ENCODE measurements at regions not wholly inside any gene's neighbourhood (a gene's known extent, or its start where the extent isn't known, plus 50 kb on each side); places are given as distances from the start of the nearest gene placed in this dataset.
A peak's percentile ranks its signal among the peaks of the same experiment; 100 is the strongest.

DNA sequence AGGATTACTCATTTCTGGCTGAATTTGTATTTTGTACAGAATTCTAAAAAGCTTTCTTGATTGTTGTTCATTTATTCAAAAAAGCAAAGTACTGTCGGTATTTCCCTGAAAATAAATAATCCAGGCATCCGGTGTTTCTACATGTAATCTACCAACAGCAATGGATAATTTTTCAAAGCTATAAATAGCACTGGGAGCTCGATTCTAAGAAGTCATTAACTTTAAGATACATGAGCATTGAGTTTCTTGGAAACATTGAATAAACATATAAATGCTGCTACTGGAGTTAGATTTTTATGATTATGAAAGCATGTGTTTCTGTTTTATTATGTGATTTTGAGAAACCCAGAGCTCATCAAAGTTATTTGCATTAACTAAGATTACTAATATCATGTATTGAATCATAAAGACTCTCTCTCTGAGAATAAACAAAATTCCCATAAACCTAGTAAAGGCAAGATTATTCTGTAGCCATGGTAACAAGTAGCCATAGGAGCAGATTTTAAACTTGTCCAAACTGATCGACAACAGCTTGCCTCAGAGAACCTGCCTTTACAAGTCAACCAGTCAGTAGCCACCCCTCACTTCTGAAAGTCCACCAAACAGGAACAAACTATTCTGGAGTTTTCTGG is 197.0 kb downstream of the DRD1 start:
- no peak for DNase-seq (ENCODE audit: low spot score)

DNA sequence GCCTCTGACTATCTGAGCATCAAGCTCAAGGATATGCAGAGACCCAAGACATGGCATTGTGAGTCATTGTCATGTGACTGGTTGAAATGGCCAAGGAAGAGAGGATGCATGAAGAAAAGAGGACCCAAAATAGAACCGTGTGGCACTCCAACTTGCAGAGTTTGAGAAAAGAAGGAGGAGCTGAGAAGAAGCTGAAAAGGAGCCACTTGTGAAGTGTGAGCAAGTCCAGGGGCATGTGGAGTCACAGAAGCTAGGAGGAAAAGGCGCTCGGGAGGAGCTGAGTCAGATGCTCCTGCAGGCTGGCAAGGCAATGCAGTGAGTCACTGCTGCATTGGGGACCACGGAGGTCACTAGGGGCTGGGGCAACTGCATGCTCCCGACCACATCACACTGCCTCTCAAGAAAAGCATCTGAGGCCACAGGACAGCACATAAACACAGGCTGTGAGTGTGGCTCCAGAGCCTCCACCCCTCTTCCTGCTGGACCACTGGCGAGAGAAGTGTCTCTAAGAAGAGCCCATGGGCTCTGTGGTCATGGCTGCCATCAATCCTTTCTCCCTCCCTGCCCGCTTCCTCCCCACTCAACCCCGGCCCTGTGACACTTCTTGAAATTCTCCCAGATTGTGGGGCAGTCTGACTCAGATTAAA is 197.6 kb downstream of the DRD1 start:
- peak; percentile 97 for FAIRE-seq
- peak; percentile 99 for DNase-seq (ENCODE audit: low spot score)

More for the DNA sequence above, 197.0 kb downstream of the DRD1 start:
- FAIRE-seq, result no peak

- DNase-seq (ENCODE audit: low spot score) (no peak), FAIRE-seq (no peak)
Measured at GRCh38 chr5:175243441-175243840, 200.5 kb downstream of the DRD1 start.

- no peak for DNase-seq (ENCODE audit: low spot score)
Measured at GRCh38 chr5:175242207-175242606, 201.8 kb downstream of the DRD1 start.

DNA sequence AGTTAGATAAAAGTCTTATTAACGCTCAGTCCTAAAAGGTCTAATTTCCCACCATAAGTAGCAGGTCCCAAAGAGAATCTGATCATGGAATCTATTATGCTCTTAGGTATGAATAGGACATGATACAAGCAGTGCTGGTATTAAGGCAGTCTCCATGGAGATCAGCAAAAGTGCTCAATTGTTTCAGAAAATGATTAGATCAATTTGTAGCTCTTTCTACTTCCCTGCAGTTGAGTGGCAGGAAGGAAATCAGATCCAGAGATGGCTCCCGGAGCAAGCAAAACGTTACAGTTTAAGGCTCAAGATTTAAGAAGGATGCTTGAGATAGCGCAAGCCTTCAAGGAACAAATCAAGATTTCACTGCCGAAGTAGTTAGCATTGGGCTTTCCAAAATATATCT is 205.7 kb downstream of the DRD1 start:
- DNase-seq (ENCODE audit: low spot score) (no peak), FAIRE-seq (no peak)

More at GRCh38 chr5:175242207-175242606, 201.8 kb downstream of the DRD1 start:
- FAIRE-seq, result no peak

- no peak for FAIRE-seq
Measured at GRCh38 chr5:175236176-175236575, 207.8 kb downstream of the DRD1 start.

GRCh38 chr5:175235251-175235960 is 208.6 kb downstream of the DRD1 start:
- FAIRE-seq (no peak), DNase-seq (ENCODE audit: low spot score) (peak; percentile 24)

More at GRCh38 chr5:175236176-175236575, 207.8 kb downstream of the DRD1 start:
- DNase-seq (ENCODE audit: low spot score), result no peak

GRCh38 chr5:175230299-175230698 is 213.7 kb downstream of the DRD1 start:
- DNase-seq (ENCODE audit: low spot score), result peak; percentile 65

GRCh38 chr5:175226506-175226905 is 217.5 kb downstream of the DRD1 start:
- no peak for DNase-seq (ENCODE audit: low spot score)
- FAIRE-seq, result no peak

More at GRCh38 chr5:175230299-175230698, 213.7 kb downstream of the DRD1 start:
- FAIRE-seq, result peak; percentile 86

DNA sequence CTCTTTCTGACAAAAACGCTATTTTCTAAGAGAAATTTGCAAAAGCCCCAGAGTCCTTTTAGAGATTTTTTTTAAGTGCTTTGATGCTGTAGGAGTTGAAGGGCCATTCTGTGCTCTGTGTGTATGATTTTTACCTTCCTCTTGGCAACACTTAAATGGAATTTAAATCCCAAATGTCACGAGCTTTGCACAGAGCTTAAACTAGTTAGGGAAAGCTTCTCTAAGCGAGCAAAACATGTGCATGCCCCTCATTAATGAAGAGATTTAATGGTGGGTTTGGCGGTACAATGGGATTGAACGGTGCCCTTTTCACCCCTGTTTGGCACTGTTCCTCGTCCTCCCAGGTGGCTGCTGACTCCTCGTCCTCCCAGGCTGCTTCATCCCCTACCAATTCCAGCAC is 220.7 kb downstream of the DRD1 start:
- no peak for DNase-seq (ENCODE audit: low spot score)
- FAIRE-seq, result no peak

- no peak for DNase-seq (ENCODE audit: low spot score)
- no peak for FAIRE-seq
Measured at GRCh38 chr5:175222621-175223020, 221.4 kb downstream of the DRD1 start.

GRCh38 chr5:175220549-175220948 is 223.4 kb downstream of the DRD1 start:
- DNase-seq (ENCODE audit: low spot score) (no peak), FAIRE-seq (no peak)

DNA sequence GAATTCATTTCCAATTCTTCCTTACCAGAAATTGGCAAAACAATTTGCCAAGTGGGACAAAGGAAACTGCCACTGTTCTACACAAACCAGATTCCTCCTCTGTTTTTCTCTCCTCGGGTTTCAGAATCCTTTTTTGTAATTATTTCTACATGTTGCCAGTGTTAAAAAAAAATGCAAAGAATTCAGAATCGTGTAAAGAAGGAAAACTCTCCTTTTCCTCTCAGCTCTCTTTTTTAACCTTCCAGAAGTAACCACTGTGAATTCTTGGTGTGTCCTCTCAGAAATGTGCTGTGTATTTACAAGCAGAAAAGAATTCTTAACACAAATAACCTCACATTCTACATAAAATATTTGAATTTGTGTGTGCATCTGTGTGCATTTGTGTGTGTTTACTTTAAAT is 224.6 kb downstream of the DRD1 start:
- no peak for DNase-seq (ENCODE audit: low spot score)
- no peak for FAIRE-seq

DNA sequence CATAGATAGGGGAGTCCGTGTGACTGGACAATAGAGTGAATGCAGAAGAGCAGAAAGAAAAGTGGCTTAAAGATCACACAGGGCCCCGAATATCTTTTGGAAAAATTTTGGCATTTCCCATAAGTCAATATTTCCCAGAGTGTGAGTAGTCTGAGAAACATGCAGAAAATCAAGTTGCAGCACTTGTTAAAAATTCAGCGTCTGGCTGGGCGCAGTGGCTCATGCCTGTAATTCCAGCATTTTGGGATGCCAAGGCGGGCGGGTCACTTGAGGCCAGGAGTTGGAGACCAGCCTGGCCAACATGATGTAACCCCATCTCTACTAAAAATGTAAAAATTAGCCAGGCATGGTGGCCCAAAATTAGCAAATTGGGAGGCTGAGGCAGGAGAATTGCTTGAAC is 227.0 kb downstream of the DRD1 start:
- DNase-seq (ENCODE audit: low spot score) (no peak), FAIRE-seq (no peak)

DNA sequence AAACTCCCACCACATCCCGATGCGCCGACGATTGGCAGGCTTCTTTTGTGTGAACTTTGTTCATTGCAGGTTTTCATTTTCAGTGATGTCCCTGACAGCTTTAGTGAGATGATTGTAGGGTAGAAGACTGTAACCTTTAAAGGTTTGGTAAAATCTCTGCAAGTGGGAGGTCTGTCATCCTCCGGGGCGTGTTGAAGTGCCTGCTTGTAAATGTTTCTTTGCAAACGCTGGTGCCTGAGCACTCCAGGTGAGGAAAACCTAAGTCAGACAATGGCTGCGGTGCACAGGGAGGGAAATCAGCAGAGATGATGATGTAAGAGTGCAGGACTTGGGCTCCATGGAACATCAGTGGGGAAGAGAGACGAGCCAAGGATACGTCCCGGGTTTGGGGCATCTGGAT is 228.1 kb downstream of the DRD1 start:
- DNase-seq (ENCODE audit: low spot score), result no peak
- FAIRE-seq, result no peak

DNA sequence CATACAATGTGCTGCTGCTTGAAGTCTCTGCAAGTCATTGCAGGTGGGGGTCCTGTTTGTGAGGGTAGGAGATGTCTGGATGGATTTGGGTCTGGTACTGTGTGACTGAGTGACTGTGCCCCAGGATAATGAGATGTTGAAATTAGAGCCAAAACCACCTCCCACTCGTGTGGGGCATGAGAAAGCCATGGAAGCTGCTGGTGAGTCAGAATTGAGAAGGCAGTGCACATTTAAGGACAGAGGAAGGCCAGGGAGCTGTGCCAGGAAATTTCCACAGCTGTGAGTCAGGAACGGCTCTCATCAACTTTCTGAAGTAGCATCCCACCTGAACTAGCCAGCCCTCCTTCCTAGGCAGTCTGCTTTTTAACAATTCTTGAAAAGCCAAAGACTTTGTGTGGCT is 229.8 kb downstream of the DRD1 start:
- FAIRE-seq (peak; percentile 96), DNase-seq (ENCODE audit: low spot score) (peak; percentile 85)

DNA sequence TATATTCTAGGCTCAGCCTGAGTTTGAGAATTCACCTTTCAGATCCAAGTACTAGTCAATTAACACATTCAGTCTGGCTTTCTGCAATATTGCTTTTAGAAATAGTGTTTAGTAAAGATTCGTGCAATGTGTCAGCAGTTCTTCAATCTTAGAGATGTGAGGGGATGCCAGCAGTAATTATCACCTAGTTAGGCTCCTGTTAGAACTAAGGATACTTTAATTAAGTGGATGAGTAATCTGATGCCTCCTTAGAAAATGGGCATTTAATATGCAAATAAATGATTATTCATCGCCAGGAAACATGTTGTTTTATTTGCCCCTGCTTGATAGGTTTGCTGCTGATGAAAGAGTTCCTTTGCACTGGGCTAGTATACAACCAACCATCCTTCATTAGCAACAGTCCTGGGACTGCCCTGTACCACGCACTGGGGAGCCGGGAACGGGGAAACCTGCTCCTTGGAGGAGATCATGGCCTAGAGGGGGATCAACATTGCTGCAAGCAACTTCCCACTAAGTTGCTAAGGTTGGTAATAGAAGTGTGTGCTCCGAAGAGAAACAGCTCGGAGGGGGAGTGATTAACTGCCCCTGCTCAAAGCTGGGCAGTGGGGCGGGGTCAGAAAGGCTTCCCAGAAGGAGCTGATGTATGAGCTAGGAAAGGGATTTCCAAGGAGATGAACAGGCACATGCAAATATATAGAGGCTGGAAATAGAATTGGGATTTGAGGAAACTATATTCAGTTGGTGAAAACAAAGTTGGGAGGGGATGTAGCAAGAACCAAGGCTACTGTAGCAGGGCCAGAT is 231.8 kb downstream of the DRD1 start:
- no peak for FAIRE-seq
- no peak for DNase-seq (ENCODE audit: low spot score)

DNA sequence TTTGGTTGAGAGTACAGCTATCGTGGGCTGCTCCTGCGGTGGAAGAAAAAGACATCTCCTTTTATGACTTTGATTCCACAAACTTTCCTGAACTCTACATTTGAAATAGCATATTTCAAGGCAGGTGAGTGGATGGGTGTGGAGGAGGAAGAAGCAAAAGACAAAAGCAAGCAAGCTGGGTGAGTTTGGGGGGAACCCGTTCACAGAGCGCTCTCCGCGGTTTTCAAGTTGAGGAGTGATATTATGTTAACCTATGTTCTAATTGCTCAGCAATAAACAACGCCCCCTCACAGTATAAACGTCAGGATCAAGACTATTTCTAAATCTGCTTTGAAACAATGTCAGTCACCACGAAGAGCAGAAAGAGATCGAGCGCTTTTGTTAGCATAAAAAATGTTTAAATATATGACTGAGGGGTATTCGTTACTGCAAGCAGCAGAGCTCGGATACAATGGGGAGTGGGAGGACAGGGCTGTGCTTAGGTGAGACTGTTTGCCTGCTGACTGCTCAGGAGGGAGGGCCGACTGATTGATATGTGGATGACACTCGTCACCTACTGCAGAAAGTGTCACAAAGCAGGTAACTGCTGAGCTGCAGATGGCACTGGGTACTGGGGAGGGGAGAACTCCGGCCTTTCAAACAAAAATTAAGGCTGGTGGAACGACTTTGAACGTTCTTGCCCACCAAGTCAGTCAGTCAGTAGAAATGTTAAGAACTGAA is 236.5 kb downstream of the DRD1 start:
- FAIRE-seq (no peak), DNase-seq (ENCODE audit: low spot score) (no peak)

DNA sequence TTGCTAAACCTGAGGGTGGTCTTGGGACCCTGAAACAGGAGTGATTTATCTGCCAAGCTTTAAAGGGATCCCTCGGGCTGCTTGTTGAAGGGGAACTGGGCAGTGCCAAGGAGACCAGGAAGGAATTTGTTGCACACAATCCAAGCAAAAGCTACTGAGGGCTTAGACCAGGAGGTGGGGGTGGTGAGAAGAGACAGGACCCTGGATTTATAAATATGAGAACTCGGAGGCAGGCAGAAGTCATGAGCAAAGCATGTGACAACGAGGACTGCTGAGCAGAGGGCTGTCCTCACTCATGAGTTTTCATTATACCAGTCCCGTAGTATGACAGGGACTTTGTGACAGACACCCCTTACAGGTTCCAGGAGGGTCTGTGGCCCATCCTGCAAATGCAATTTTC is 237.3 kb downstream of the DRD1 start:
- FAIRE-seq (no peak), DNase-seq (ENCODE audit: low spot score) (no peak)

DNA sequence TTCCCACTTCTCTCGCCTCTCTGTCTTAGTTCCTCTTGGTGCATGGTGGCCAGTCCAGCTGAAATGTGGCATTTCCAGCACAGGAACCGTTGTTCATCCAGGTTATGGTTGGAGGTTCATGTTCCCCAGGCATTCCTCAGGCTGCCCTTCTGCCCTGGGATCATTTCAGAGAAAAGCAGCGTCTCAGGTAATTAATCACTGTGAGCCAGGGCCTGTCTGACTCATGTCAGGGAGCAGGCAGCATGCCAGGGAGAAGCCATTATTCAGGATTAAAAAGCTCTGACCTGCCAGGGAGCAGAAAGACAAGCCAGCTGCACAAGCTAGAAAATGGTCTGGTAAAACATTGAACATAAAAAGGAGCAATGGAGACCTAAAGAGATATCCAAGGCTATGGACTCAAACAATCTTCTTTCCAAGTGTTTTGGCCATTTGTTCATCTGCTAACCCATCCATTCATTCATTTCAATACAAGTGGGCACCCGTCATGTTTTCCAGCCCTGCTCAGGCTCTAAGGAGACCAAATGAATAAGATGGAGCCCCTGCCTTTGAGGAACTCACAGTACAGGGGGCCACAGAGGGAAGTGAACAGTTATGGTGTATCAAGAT is 241.4 kb downstream of the DRD1 start:
- peak; percentile 97 for FAIRE-seq
- peak; percentile 83 for DNase-seq (ENCODE audit: low spot score)

- FAIRE-seq (no peak), DNase-seq (ENCODE audit: low spot score) (no peak)
Measured at GRCh38 chr5:175201393-175201792, 242.6 kb downstream of the DRD1 start.
